ENCODE measurements at regions not wholly inside any gene's neighbourhood (a gene's known extent, or its start where the extent isn't known, plus 50 kb on each side); places are given as distances from the start of the nearest gene placed in this dataset.

DNA sequence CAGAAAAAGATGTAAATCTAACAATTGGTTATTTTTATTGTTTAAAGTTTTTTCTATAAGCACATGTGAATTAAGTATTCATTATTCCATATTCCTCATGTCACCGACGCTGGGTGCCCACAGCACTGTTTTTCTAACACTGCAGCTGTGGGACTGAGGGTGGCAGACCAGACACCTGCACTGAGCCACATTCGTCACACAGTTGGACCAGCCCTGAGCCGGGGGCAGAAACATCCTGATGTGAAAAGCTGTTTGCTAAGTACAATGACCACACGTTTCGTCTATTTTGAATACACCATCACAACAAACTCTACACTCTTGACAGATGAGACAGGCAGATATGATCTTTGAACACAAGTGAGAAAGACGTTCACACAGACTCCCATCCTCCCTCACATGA lies 749.5 kb downstream of the KCNJ18 start:
- no peak for DNase-seq (ENCODE audit: low read depth)

DNA sequence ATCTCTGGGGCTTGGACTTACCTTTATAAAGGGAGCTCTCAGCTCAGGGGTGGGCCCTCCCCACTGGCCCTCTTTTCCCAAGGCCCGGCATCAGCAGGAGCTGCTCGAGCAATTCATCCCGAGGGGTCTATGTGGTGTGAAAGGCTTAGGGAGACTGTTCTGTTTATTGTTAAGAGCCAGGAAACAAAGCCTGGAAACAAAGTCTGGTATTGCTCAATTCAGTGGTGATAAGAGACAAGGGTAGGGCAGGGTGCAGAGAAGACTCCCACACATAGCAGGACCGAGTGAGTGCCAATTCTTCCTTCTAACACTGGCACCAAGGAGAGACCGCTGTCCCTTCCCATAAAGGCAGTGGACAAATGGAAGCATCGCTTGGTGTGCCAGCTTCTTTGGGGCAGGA lies 750.7 kb downstream of the KCNJ18 start:
- DNase-seq (ENCODE audit: low read depth): no peak

- DNase-seq (ENCODE audit: low read depth): no peak
Measured at GRCh38 chr17:22453181-22453580, 760.9 kb downstream of the KCNJ18 start.

DNA sequence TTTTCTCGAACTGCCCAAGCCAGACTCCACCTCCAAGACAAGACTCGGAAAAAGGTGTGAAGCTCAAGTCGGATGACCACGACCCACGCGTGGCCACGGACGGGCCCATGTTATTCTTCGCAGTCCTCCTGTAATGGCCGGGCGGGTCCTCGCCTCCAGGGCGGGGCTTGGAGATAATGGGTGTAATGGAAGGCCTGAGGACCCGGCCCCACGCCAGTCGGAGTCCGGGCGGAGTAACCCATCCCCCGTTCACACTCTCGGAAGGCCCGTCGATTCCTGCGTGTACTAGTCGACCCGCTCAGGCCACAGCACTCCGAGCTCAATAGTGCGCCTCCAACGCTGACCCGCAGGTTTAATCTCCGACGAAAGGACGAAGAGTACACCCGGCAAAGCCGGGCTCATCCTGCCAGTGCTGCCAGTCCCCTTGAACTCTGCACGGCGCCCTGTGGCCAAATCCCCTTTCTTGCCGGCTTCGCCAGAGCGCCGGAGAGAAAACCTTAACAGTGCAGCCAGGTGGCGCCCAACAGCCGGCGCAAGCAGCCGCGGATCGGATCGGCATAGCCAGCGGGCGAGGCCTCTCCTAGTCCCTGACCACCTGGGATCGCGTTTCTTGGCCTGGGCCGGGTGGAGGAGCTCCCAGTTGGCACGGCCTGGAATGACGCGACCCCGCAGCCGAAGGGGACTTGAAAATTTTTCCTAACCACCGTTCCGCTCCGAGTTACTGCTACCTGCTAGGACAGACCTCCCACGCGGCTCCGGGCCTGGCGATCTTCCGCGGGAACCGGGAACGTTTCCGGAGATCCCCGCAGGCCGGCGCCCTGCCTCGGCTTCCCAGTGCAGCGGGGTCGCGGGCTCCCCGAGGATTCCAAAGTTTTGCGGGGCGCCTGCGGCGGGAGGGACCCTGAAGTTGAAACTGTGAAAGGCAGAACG lies 762.0 kb downstream of the KCNJ18 start:
- no peak for DNase-seq (ENCODE audit: low read depth)

- DNase-seq (ENCODE audit: low read depth): no peak
Measured at GRCh38 chr17:22459331-22459952, 767.1 kb downstream of the KCNJ18 start.

- DNase-seq (ENCODE audit: low read depth): no peak
Measured at GRCh38 chr17:22459953-22460350, 767.6 kb downstream of the KCNJ18 start.

DNA sequence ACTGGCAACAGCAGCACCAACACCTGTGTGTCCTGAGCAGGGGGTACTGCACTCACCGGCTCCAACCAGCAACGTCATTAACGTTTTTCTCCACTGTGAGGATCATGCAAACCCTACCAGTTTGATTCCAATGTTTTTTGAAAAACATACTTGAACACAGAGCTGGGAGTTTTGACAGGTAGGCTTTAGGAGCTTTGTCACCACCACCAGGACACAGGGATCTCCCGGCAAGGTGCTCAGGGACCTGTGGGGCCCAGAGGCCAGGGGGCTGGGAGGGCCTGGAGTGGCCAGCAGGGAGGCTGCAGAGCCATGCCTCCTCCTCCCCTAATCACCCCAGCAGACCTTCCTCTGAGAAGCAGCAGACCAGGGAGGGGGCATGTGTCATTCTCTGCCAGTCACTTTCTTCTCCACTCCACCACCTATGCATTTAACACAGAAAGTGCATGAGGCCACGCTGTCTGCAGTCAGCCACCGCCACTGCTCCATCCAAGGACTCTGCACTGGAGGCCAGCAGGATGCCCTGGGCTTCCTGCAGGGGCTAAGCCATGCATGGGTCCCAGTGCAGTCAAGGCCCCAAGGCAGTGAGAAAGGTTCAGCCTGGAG lies 768.2 kb downstream of the KCNJ18 start:
- no peak for DNase-seq (ENCODE audit: low read depth)

- no peak for DNase-seq (ENCODE audit: low read depth)
Measured at GRCh38 chr17:22461460-22462145, 769.3 kb downstream of the KCNJ18 start.

- no peak for DNase-seq (ENCODE audit: low read depth)
Measured at GRCh38 chr17:22462461-22462860, 770.1 kb downstream of the KCNJ18 start.

DNA sequence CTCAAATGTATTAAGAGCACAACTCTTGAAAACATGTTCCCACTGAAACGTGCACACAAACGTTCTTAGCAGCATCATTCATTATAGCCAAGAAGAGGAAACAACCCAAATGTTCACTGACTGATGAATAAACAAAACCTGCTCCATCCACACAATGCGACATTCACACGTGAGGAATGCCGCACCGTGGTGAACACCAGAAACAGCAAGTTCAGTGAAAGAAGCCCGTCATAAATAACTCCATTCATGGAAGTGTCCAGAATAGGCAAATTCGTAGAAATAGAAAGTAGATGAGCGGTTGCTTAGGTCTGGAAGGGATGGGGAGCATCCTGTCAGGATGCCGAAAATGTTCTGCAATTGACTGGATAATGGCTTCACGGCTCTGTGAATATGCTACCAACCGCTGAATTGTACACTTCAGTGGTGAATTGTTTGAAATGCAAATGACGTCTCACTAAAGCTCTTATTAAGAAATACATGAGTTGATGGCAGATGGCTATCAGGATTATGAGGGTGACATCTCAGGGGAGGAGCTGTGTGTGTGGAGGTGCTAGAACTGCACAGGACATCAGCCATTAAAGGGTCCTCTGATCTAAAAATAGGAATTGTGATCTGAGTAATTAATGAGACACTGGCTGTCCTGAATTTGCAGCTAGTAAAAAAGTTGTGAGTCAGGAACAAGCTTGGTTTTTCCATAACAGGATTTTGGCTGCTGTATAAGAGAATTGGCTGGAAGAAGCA lies 771.0 kb downstream of the KCNJ18 start:
- DNase-seq (ENCODE audit: low read depth): no peak

DNA sequence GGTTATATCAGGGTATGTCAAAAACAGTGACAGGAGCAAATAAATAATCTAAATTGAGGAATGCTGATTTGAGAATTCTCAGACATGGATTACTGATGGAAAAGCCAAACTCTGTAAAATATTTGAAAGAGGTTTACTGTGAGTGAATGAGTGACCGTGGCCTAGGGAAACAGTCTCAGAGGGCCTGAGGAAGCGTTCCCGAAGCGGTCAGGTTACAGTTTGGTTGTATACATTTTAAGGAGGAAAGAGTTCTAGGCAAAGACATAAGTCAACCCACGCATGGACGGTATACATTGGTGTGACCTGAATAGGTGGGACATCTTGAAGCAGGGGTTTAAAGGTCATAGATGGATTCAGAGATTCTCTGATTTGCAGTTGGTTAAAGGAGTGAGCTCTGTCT lies 771.7 kb downstream of the KCNJ18 start:
- no peak for DNase-seq (ENCODE audit: low read depth)

- DNase-seq (ENCODE audit: low read depth): no peak
Measured at GRCh38 chr17:22467720-22468119, 775.4 kb downstream of the KCNJ18 start.

- no peak for DNase-seq (ENCODE audit: low read depth)
Measured at GRCh38 chr17:22469101-22469880, 777.0 kb downstream of the KCNJ18 start.

DNA sequence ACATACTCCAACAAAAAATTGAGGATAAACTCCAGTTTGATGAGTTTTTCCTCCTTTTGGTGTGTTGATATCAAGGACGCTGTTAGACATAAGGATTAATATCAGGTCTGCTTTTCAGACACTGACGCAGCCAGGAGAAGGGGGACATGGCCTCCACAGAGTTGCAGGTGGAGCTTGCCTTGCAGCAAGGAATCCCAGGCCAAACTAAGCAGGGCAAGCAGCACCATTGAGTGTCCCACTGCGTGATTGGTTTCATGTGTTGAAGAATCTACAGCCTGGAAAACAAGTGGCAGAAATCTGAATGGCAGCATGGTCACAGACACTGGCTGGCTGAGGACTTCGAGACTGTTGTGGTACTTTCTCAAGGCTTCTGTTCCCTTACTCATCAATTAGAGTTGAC lies 777.6 kb downstream of the KCNJ18 start:
- no peak for DNase-seq (ENCODE audit: low read depth)

GRCh38 chr17:22470411-22471175 lies 778.3 kb downstream of the KCNJ18 start:
- no peak for DNase-seq (ENCODE audit: low read depth)

DNA sequence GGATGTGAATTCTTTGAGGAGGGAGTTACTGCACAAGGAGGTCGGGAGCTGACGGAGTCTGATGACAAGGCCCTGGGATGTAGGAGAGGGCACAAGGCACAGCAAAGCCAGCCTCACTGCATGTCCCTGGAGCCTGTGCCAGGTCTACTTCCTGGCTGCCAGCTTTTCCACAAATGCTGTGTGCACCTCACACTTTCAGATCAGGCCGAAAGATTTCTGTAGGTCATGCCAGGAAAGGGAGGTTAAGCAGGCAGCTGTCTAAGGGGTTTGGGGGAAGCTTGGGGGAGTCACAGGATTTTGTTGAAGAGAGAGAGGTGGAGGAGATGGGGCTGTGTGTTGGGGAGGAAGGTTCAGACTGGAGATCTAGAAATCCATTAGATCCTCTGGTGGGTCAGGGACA lies 792.5 kb downstream of the KCNJ18 start:
- DNase-seq (ENCODE audit: low read depth): no peak

DNA sequence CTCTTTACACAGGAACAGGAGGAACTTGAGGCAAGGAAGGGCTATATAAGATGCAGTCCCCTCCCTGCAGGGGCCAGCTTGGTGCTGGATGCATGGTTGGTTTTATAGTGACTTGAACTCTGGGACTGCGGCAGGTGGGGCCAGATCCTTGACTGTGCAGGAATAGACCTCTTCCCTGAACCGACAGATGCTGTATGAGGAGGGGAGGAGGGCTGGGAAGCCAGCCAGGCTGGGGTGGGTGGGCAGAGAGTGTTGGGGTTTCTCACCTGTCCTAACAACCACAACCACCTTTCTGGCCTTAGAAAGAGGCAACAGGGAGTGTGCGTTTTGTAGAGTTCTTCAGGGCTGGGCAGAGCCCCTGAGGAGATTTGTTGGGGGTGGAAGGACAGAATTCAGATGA lies 798.1 kb downstream of the KCNJ18 start:
- no peak for DNase-seq (ENCODE audit: low read depth)

DNA sequence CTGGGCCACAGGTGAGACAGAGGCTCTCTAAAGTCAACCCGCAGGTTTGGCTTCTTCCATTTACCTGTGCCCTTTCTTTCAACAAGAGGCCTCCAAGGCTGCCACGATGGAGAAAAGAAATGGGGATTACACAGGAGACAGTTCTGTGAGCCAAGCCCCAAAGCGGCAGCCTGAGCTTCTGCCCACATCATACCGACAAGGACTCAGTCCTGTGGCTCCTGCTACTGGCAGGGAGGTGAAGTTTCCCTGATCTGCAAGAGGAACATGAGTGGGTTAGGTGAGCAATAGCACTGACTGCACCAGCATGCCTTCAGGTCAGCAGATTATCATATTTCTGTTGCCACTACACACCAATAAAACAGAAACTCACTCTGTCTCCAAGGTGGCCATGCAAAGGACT lies 800.0 kb downstream of the KCNJ18 start:
- DNase-seq (ENCODE audit: low read depth): no peak

GRCh38 chr17:22496450-22496849 lies 804.1 kb downstream of the KCNJ18 start:
- no peak for DNase-seq (ENCODE audit: low read depth)

DNA sequence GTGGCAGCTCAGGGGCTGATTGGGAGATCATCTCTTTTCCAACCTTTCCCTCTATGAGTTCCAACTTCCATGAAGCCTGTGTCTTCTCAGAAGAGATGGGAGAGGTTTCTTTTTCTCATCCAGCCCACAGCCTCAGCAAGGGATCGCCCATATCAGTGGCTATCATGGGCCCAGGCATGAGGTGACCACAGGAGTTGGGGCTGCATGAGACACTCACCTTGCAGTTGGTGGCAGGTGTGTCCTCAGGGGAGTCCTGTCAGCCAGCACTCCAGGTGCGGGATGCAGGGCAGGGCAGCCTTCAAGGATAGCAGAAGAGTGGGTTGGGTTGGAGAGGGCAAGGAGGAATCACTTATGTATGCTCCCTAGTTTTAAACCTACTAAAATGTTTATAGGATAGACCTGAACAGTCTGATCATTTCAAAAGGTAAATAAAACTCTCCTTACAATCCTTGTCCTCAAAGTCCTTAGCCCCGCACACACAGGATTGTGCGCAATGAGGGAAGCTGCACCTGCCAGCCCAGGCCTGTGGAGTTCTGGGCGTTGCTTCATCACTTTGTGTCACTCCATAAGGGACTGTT lies 811.1 kb downstream of the KCNJ18 start:
- no peak for DNase-seq (ENCODE audit: low read depth)

Measured in amniotic epithelial cell (primary cell).